ENCODE measurements at regions not wholly inside any gene's neighbourhood (a gene's known extent, or its start where the extent isn't known, plus 50 kb on each side); places are given as distances from the start of the nearest gene placed in this dataset.

DNA sequence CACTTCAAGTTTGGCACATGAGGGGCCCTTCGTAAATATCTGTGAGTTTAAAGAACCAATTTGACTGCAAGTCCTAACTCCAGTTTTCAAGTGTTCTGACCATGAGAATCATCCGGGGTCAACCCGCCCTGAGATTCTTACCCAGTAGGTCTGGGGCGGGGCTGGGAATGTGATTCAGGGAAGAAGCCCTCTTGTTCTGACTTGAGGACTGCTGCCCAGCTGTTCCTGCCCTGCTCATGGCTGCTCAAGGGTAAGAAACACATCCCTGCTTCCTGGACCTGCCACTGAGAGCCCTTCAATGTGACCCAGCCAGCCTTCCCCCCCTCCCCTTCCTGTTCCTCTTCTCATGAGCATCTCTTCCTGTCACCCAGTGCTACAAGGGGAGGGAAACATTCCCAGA is 92.7 kb upstream of the PGRMC2 start:
- TF ChIP-seq EZH2 (IDR thresholded peaks at IDR 0.05; ENCODE audit: borderline replicate concordance, insufficient read depth, low read depth, low read length, poor library complexity, severe bottlenecking), result no peak
- TF ChIP-seq, protein P1, sequence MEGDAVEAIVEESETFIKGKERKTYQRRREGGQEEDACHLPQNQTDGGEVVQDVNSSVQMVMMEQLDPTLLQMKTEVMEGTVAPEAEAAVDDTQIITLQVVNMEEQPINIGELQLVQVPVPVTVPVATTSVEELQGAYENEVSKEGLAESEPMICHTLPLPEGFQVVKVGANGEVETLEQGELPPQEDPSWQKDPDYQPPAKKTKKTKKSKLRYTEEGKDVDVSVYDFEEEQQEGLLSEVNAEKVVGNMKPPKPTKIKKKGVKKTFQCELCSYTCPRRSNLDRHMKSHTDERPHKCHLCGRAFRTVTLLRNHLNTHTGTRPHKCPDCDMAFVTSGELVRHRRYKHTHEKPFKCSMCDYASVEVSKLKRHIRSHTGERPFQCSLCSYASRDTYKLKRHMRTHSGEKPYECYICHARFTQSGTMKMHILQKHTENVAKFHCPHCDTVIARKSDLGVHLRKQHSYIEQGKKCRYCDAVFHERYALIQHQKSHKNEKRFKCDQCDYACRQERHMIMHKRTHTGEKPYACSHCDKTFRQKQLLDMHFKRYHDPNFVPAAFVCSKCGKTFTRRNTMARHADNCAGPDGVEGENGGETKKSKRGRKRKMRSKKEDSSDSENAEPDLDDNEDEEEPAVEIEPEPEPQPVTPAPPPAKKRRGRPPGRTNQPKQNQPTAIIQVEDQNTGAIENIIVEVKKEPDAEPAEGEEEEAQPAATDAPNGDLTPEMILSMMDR (IDR thresholded peaks at IDR 0.05), result no peak
